Parathyroid adenoma (tissue), 2 donors: ENCODE measurements at regions not wholly inside any gene's neighbourhood (a gene's known extent, or its start where the extent isn't known, plus 50 kb on each side); places are given as distances from the start of the nearest gene placed in this dataset.

Experiments used
- H2AFZ ChIP-seq: fragments of 300-600 bp; sonication (generic); one replicate; pipeline ENCODE4 v1.7.0; 2017; ENCODE audit warnings: antibody characterized with exemption, mild to moderate bottlenecking
- H3K27ac ChIP-seq: fragments of 300-600 bp; sonication (generic); one replicate; pipeline ENCODE4 v1.7.0; 2017
- H3K27me3 ChIP-seq: fragments of 300-600 bp; sonication (generic); one replicate; pipeline ENCODE4 v1.7.0; 2017; ENCODE audit warnings: low read length; ENCODE audit not compliant: control insufficient read depth, insufficient read depth
- H3K36me3 ChIP-seq: fragments of 300-600 bp; sonication (generic); one replicate; pipeline ENCODE4 v1.7.0; 2017; ENCODE audit warnings: low read length; ENCODE audit not compliant: control insufficient read depth, insufficient read depth
- H3K4me1 ChIP-seq: fragments of 300-600 bp; sonication (generic); one replicate; pipeline ENCODE4 v1.7.0; 2017; ENCODE audit warnings: control low read depth
- H3K4me2 ChIP-seq: fragments of 300-600 bp; sonication (generic); one replicate; pipeline ENCODE4 v1.7.0; 2017; ENCODE audit warnings: low read length
- H3K4me3 ChIP-seq: fragments of 300-600 bp; sonication (generic); one replicate; pipeline ENCODE4 v1.7.0; 2017; ENCODE audit warnings: low read depth, low read length
- H3K79me2 ChIP-seq: fragments of 300-600 bp; sonication (generic); one replicate; pipeline ENCODE4 v1.7.0; 2017; ENCODE audit warnings: control low read depth
- H3K9ac ChIP-seq: fragments of 300-600 bp; sonication (generic); one replicate; pipeline ENCODE4 v1.7.0; 2017; ENCODE audit warnings: mild to moderate bottlenecking
- H3K9me3 ChIP-seq: fragments of 300-600 bp; sonication (generic); one replicate; pipeline ENCODE4 v1.7.0; 2017; ENCODE audit warnings: low read length; ENCODE audit not compliant: control insufficient read depth
- TF ChIP-seq, protein P1 (sequence below): fragments of 300-600 bp; sonication (generic); IDR thresholded peaks from one replicate; pipeline ENCODE4 v1.7.0; 2017; ENCODE audit warnings: antibody characterized with exemption, mild to moderate bottlenecking
- donor health status: primary hyperparathyroidism.

DNA sequence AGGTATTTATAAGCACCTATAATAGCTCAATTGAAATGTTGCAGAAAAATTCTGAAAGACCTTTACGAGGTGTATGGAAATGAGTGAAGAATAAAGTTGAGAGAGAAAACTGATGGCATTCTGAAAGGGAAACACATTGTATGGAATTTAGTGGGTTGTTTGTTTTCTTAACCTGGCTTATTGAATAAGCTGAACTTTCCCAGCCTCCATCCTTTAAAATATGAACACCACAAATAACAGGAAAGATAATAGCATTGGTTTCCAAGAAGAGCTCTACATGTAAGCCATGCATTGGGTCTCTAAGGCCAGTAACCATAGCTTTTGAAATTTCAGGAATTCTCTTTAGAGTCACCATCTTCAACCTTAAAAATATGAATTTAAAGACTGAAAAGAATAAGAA, 709.0 kb downstream of the USP25 start:
- H3K36me3 ChIP-seq = no peaks in the 10 kb centered on the region
- H3K79me2 ChIP-seq = no peaks in the 10 kb centered on the region
- no peak overlapping the region for H3K4me2 ChIP-seq
- H3K4me3 ChIP-seq = no peak overlapping the region
- TF ChIP-seq, protein P1, sequence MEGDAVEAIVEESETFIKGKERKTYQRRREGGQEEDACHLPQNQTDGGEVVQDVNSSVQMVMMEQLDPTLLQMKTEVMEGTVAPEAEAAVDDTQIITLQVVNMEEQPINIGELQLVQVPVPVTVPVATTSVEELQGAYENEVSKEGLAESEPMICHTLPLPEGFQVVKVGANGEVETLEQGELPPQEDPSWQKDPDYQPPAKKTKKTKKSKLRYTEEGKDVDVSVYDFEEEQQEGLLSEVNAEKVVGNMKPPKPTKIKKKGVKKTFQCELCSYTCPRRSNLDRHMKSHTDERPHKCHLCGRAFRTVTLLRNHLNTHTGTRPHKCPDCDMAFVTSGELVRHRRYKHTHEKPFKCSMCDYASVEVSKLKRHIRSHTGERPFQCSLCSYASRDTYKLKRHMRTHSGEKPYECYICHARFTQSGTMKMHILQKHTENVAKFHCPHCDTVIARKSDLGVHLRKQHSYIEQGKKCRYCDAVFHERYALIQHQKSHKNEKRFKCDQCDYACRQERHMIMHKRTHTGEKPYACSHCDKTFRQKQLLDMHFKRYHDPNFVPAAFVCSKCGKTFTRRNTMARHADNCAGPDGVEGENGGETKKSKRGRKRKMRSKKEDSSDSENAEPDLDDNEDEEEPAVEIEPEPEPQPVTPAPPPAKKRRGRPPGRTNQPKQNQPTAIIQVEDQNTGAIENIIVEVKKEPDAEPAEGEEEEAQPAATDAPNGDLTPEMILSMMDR = no peak
- no peaks in the 10 kb centered on the region for H3K4me1 ChIP-seq
- H3K9ac ChIP-seq = no peak overlapping the region
- H2AFZ ChIP-seq = no peak overlapping the region
- no peaks in the 10 kb centered on the region for H3K9me3 ChIP-seq
- H3K27me3 ChIP-seq = no peaks in the 10 kb centered on the region
- no peak overlapping the region for H3K27ac ChIP-seq

DNA sequence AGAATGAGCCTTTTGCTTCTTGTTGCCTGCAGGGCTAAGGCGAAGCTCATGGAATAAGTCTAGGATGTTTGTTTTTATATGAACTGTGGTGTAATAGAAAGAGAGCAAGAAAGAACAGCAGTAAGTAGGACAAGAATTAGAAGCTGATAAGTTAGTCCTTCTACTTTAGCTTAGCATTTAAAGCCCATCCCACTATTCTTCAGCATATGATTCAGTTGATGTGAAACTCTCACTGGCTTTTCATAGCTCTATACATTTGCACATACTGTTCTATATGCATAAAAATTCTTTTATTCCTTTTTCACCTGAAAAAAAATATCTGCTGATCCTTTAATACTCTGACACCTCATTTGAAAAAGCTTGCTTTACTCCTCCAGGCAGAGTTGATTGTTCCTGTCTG, 712.0 kb downstream of the USP25 start:
- Histone ChIP-seq H3K4me1 (no peaks in the 10 kb centered on the region), H3K4me3 (no peak overlapping the region), H3K27me3 (no peaks in the 10 kb centered on the region), H3K9ac (no peak overlapping the region), H3K79me2 (no peaks in the 10 kb centered on the region), H3K36me3 (no peaks in the 10 kb centered on the region), H3K27ac (no peak overlapping the region), H2AFZ (no peak overlapping the region), H3K4me2 (no peak overlapping the region), H3K9me3 (no peaks in the 10 kb centered on the region)
- TF ChIP-seq, protein P1 = no peak

DNA sequence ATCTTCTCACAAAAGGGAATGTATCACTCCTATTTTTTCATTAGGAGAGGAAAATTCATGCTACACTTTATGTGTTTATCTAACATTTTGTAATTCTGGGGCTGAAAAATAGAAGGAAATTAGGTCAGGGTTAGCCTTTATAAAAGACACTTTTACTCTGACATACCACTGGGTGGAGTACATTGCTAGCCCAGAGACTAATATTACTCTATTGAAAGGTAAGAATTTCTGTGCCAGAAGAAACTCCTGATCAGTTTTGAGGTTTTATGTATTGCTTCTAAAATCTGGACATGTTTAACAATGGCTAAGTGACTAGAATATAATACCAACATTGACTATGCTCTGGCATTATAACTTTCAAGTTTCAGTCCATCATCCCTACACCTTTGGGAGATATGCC, 724.6 kb downstream of the USP25 start:
- H3K4me1 ChIP-seq = no peaks in the 10 kb centered on the region
- no peaks in the 10 kb centered on the region for H3K9me3 ChIP-seq
- no peak overlapping the region for H3K27ac ChIP-seq
- H3K4me2 ChIP-seq = no peak overlapping the region
- H2AFZ ChIP-seq = no peak overlapping the region
- no peak overlapping the region for H3K4me3 ChIP-seq
- TF ChIP-seq, protein P1 = no peak
- no peaks in the 10 kb centered on the region for H3K27me3 ChIP-seq
- H3K9ac ChIP-seq = no peak overlapping the region
- H3K36me3 ChIP-seq = no peaks in the 10 kb centered on the region
- H3K79me2 ChIP-seq = no peaks in the 10 kb centered on the region

DNA sequence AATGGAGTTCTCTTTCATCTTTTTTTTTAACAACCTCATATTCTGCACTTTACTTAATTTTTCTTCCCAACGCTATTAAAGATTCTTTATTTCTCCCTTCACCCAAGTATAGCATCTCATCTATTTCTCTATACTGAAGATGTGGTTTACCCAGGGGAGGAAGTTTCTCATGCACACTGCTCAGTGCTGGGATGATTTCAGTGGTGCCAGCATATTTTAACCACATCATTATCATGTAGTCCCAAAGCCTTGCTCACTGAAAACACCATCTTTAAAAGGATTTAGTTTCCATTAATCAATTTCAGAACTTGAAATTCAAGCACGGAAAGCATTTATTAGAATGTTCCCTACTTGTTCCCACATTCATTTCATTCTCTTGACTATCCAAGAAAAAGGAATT, 725.7 kb downstream of the USP25 start:
- no peaks in the 10 kb centered on the region for H3K9me3 ChIP-seq
- no peak overlapping the region for H3K27ac ChIP-seq
- no peaks in the 10 kb centered on the region for H3K36me3 ChIP-seq
- H3K79me2 ChIP-seq = no peaks in the 10 kb centered on the region
- no peaks in the 10 kb centered on the region for H3K4me1 ChIP-seq
- H2AFZ ChIP-seq = no peak overlapping the region
- H3K4me3 ChIP-seq = no peak overlapping the region
- no peaks in the 10 kb centered on the region for H3K27me3 ChIP-seq
- TF ChIP-seq, protein P1 = no peak
- no peak overlapping the region for H3K4me2 ChIP-seq
- no peak overlapping the region for H3K9ac ChIP-seq

DNA sequence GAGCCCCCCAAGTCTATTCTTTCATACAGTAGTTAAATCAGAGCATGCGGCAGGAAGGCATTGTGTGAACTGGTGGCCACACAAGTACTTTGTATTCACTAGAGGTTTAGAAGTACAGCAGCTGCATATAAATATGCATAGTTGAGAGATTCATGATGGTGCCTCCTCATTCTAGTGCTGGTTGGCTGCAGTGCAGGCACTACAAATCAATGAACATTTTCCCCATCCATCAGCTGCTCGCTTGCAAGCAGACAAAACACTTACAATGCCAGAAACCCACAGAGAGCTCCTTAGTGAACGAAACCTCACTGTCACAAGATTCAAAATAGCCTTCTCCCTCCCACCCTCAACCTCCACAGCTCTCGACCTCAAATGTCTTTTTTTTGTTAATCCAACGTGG, 726.2 kb downstream of the USP25 start:
- H3K27ac ChIP-seq = no peak overlapping the region
- no peaks in the 10 kb centered on the region for H3K36me3 ChIP-seq
- H2AFZ ChIP-seq = no peak overlapping the region
- H3K9me3 ChIP-seq = no peaks in the 10 kb centered on the region
- H3K9ac ChIP-seq = no peak overlapping the region
- TF ChIP-seq, protein P1 = no peak
- no peak overlapping the region for H3K4me3 ChIP-seq
- H3K79me2 ChIP-seq = no peaks in the 10 kb centered on the region
- H3K4me1 ChIP-seq = no peaks in the 10 kb centered on the region
- no peak overlapping the region for H3K4me2 ChIP-seq
- H3K27me3 ChIP-seq = no peaks in the 10 kb centered on the region
